H1 (cell line): ENCODE measurements at regions not wholly inside any gene's neighbourhood (a gene's known extent, or its start where the extent isn't known, plus 50 kb on each side); places are given as distances from the start of the nearest gene placed in this dataset.

ENCODE experiments used
- KDM1A ChIP-seq: fragments of 200-600, 300-600 bp; sonication (generic); IDR thresholded peaks from 2 replicates; pipeline ENCODE4 v1.7.1; 2016; ENCODE audit warnings: mild to moderate bottlenecking, low read length, borderline replicate concordance
- POLR2AphosphoS5 ChIP-seq: IDR thresholded peaks from 2 replicates; pipeline ENCODE4 v1.6.1; 2011; ENCODE audit warnings: low read depth, low read length

- TF ChIP-seq POLR2AphosphoS5 (no peak), KDM1A (no peak)
- TF ChIP-seq, all 59 proteins: peak for 0
Observed at GRCh38 chr2:234137400-234138014, 87.0 kb downstream of the SPP2 start (continued).
